SK-N-SH (cell line): ENCODE measurements at regions not wholly inside any gene's neighbourhood (a gene's known extent, or its start where the extent isn't known, plus 50 kb on each side); places are given as distances from the start of the nearest gene placed in this dataset.

Source experiments
- CTCF ChIA-PET: fragments of 300-600, 350-600 bp; formaldehyde crosslinking; extraction: SDS; loops from one replicate; lab custom pipeline; 2021; lab: Yijun Ruan, JAX
- POLR2A ChIA-PET: fragments of 350-600 bp; sonication (Branson Sonifier 250); formaldehyde crosslinking; extraction: SDS; loops from one replicate; lab custom pipeline; 2020; ENCODE audit warnings: antibody characterized with exemption, inconsistent platforms; lab: Yijun Ruan, JAX
- DNase-seq: peaks from one replicate; pipeline ENCODE4 v3.0.0; 2012
- H2AFZ ChIP-seq: fragments of 200-600 bp; sonication (generic); 2 replicates; pipeline ENCODE4 v1.8.1; 2016; ENCODE audit warnings: antibody characterized with exemption, mild to moderate bottlenecking, low read depth
- H3F3A ChIP-seq: fragments of 200-600 bp; sonication (generic); replicated peaks from 2 replicates; pipeline ENCODE3; 2016; ENCODE audit warnings: antibody characterized with exemption, mild to moderate bottlenecking; ENCODE audit not compliant: insufficient read depth
- H3K27ac ChIP-seq, 2 experiments: fragments of 200-500 bp in 1 of 2; fragments of 200-600 bp in 1 of 2; sonication (Bioruptor generic) in 1 of 2; sonication (generic), shearing (Covaris generic) in 1 of 2; 2 replicates each; pipeline versions ENCODE4 v1.5.1 to v1.6.1; 2014 to 2016; ENCODE audit warnings: low read depth in 2 of 2, inconsistent platforms in 1 of 2, low read length in 1 of 2, mild to moderate bottlenecking in 1 of 2, mixed read lengths in 1 of 2
- H3K27me3 ChIP-seq: fragments of 200-600 bp; sonication (generic), shearing (Covaris generic); 2 replicates; pipeline ENCODE4 v1.6.1; 2016; ENCODE audit warnings: mixed run types; ENCODE audit not compliant: insufficient read depth
- H3K36me3 ChIP-seq, 2 experiments: fragments of 200-500 bp in 1 of 2; fragments of 200-600 bp in 1 of 2; sonication (Bioruptor generic) in 1 of 2; sonication (generic) in 1 of 2; replicated peaks in 1 of 2; 2 replicates each; pipeline versions ENCODE3 to v1.5.1; 2014 to 2016; ENCODE audit warnings: low read length in 1 of 2, mild to moderate bottlenecking in 1 of 2; ENCODE audit not compliant: insufficient read depth in 2 of 2, control insufficient read depth in 1 of 2
- H3K4me1 ChIP-seq, 2 experiments: fragments of 200-500 bp in 1 of 2; fragments of 200-600 bp in 1 of 2; sonication (Bioruptor generic) in 1 of 2; sonication (generic), shearing (Covaris generic) in 1 of 2; 2 replicates each; pipeline versions ENCODE4 v1.5.1 to v1.6.1; 2014 to 2016; ENCODE audit warnings: low read depth in 1 of 2, low read length in 1 of 2, mixed run types in 1 of 2; ENCODE audit not compliant: insufficient read depth in 2 of 2, control insufficient read depth in 1 of 2
- H3K4me2 ChIP-seq: fragments of 200-600 bp; sonication (generic), shearing (Covaris generic); 2 replicates; pipeline ENCODE4 v1.6.1; 2017; ENCODE audit warnings: mixed run types
- H3K4me3 ChIP-seq, 2 experiments: fragments of 200-500 bp in 1 of 2; fragments of 200-600 bp in 1 of 2; sonication (Bioruptor generic) in 1 of 2; sonication (generic), shearing (Covaris generic) in 1 of 2; 2 replicates each; pipeline versions ENCODE4 v1.5.1 to v1.8.1; 2014 to 2016; ENCODE audit warnings: low read depth in 2 of 2, inconsistent platforms in 1 of 2, low read length in 1 of 2, mild to moderate bottlenecking in 1 of 2, mixed read lengths in 1 of 2, moderate library complexity in 1 of 2
- H3K79me2 ChIP-seq: fragments of 200-600 bp; sonication (generic); 2 replicates; pipeline ENCODE4 v1.8.1; 2017; ENCODE audit warnings: mild to moderate bottlenecking; ENCODE audit not compliant: insufficient read depth
- H3K9ac ChIP-seq: fragments of 200-600 bp; sonication (generic); 2 replicates; pipeline ENCODE4 v1.6.1; 2017; ENCODE audit warnings: mixed run types
- H3K9me2 ChIP-seq: fragments of 200-600 bp; sonication (generic); 2 replicates; pipeline ENCODE4 v1.6.1; 2017; ENCODE audit warnings: mixed run types
- H3K9me3 ChIP-seq: fragments of 200-600 bp; sonication (generic); 2 replicates; pipeline ENCODE4 v1.6.1; 2017; ENCODE audit warnings: mixed run types, mild to moderate bottlenecking, moderate library complexity
- H4K20me1 ChIP-seq: fragments of 200-600 bp; sonication (generic); 2 replicates; pipeline ENCODE4 v1.6.1; 2017; ENCODE audit warnings: mild to moderate bottlenecking, mixed run types; ENCODE audit not compliant: insufficient read depth
- ELF1 ChIP-seq: IDR thresholded peaks from 2 replicates; pipeline ENCODE4 v1.4.0; 2012
- EZH2phosphoT487 ChIP-seq: fragments of 200-600 bp; sonication (generic); IDR thresholded peaks from 2 replicates; pipeline ENCODE4 v1.6.1; 2017; ENCODE audit warnings: low read depth, mixed run types, mild to moderate bottlenecking, antibody characterized with exemption, moderate library complexity, borderline replicate concordance
- FOSL2 ChIP-seq: IDR thresholded peaks from 2 replicates; pipeline ENCODE4 v1.4.0; 2012; ENCODE audit warnings: low read depth, mild to moderate bottlenecking, moderate library complexity, borderline replicate concordance
- FOXJ3 ChIP-seq: sonication (generic); formaldehyde crosslinking; IDR thresholded peaks from 2 replicates; pipeline ENCODE4 v1.5.1; 2020; ENCODE audit warnings: mild to moderate bottlenecking, missing genetic modification reagents
- MEF2A ChIP-seq: IDR thresholded peaks from 2 replicates; pipeline ENCODE4 v1.4.0; 2012; ENCODE audit warnings: low read depth, borderline replicate concordance
- POLR2AphosphoS5 ChIP-seq: IDR thresholded peaks from 2 replicates; pipeline ENCODE4 v1.6.1; 2012; ENCODE audit warnings: low read depth, low read length
- RFX5 ChIP-seq: IDR thresholded peaks from 2 replicates; pipeline ENCODE4 v1.6.1; 2012; ENCODE audit warnings: mild to moderate bottlenecking, improper control_type of control experiment, low read length
- RXRA ChIP-seq: IDR thresholded peaks from 2 replicates; pipeline ENCODE4 v1.4.0; 2012; ENCODE audit warnings: low read depth, mild to moderate bottlenecking, borderline replicate concordance
- TAF1 ChIP-seq: IDR thresholded peaks from 2 replicates; pipeline ENCODE4 v1.6.1; 2012; ENCODE audit warnings: low read depth, mild to moderate bottlenecking, low read length, moderate library complexity, borderline replicate concordance
- YY1 ChIP-seq: IDR thresholded peaks from 2 replicates; pipeline ENCODE4 v1.4.0; 2012; ENCODE audit warnings: low read depth, mild to moderate bottlenecking
- WGBS: methylation state at CpG from one replicate; pipeline ENCODE4 v1.1.6; 2017; ENCODE audit warnings: low lambda C conversion rate; 5-methylcytosine and 5-hydroxymethylcytosine counted together
- TF ChIP-seq, protein P1 (sequence below): IDR thresholded peaks from 2 replicates; pipeline ENCODE4 v1.4.0; 2012; ENCODE audit warnings: low read depth, borderline replicate concordance
- TF ChIP-seq, protein P2 (sequence below): fragments of 150-350 bp; IDR thresholded peaks from 2 replicates; pipeline ENCODE4 v1.6.1; 2017; ENCODE audit warnings: antibody characterized with exemption, low read length, low read depth, borderline replicate concordance
- TF ChIP-seq, protein P3 (sequence below): IDR thresholded peaks from 2 replicates; pipeline ENCODE4; 2012
- TF ChIP-seq, protein P4 (sequence below): IDR thresholded peaks from 2 replicates; pipeline ENCODE4 v1.6.1; 2012; ENCODE audit warnings: mild to moderate bottlenecking, low read depth, low read length, moderate library complexity

DNA sequence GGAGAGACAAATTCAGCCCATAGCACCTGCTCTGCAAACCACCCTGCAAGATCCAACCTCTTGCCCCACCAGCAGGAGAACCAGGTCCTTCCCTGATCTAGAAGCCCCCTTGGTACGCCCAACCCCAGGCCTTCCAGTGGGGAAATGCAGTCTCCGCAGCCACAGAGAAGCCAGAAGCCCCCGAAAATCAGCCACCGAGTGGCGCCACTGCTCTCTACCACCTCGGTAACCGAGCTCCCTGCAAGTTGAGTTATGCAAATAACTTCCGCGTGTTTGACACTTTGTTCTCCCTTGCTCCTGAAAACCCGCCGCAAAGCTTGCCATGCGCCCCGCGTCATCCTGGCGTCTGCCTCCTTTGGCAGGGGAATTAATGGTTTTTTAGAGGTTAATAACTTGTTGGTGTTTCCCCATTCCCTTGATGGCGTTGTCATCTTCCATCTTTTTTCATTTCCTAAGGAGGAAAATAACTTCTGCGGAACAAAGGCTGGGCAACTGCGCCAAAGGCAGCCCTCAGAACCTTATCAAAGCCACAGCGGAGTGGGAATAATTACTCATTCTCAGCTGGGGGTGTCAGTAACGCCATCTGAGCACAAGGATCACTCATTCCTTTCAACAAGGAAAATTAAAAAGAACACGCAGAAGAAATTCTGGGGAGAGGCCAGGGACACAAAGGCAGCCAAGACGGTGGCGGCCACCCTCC, 60.4 kb downstream of the FZD10 start:
- DNase-seq: no peak
- Histone ChIP-seq H3K27me3 (no peaks in the 10 kb centered on the region), H3K9me3 (no peaks in the 10 kb centered on the region), H3K9me2 (no peaks in the 10 kb centered on the region), H3K4me2 (no peak overlapping the region), H3K4me1 (no peaks in the 10 kb centered on the region; a peak in 1 of 4 replicates), H3K79me2 (no peaks in the 10 kb centered on the region), H3K4me3 (no peak overlapping the region), H3K36me3 (no peaks in the 10 kb centered on the region), H3K27ac (no peak overlapping the region), H2AFZ (no peak overlapping the region), H4K20me1 (no peaks in the 10 kb centered on the region), H3F3A (no peaks in the 10 kb centered on the region), H3K9ac (no peak overlapping the region)
- no peak for TF ChIP-seq TAF1
- TF ChIP-seq FOSL2: no peak
- no peak for TF ChIP-seq FOXJ3
- no peak for TF ChIP-seq RFX5
- TF ChIP-seq, protein P1, sequence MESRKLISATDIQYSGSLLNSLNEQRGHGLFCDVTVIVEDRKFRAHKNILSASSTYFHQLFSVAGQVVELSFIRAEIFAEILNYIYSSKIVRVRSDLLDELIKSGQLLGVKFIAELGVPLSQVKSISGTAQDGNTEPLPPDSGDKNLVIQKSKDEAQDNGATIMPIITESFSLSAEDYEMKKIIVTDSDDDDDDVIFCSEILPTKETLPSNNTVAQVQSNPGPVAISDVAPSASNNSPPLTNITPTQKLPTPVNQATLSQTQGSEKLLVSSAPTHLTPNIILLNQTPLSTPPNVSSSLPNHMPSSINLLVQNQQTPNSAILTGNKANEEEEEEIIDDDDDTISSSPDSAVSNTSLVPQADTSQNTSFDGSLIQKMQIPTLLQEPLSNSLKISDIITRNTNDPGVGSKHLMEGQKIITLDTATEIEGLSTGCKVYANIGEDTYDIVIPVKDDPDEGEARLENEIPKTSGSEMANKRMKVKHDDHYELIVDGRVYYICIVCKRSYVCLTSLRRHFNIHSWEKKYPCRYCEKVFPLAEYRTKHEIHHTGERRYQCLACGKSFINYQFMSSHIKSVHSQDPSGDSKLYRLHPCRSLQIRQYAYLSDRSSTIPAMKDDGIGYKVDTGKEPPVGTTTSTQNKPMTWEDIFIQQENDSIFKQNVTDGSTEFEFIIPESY: no peak
- TF ChIP-seq RXRA: no peak
- no peak for TF ChIP-seq YY1
- TF ChIP-seq, protein P2, sequence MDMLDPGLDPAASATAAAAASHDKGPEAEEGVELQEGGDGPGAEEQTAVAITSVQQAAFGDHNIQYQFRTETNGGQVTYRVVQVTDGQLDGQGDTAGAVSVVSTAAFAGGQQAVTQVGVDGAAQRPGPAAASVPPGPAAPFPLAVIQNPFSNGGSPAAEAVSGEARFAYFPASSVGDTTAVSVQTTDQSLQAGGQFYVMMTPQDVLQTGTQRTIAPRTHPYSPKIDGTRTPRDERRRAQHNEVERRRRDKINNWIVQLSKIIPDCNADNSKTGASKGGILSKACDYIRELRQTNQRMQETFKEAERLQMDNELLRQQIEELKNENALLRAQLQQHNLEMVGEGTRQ: no peak
- TF ChIP-seq, protein P3, sequence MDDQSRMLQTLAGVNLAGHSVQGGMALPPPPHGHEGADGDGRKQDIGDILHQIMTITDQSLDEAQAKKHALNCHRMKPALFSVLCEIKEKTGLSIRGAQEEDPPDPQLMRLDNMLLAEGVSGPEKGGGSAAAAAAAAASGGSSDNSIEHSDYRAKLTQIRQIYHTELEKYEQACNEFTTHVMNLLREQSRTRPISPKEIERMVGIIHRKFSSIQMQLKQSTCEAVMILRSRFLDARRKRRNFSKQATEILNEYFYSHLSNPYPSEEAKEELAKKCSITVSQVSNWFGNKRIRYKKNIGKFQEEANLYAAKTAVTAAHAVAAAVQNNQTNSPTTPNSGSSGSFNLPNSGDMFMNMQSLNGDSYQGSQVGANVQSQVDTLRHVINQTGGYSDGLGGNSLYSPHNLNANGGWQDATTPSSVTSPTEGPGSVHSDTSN: no peak
- TF ChIP-seq, protein P4, sequence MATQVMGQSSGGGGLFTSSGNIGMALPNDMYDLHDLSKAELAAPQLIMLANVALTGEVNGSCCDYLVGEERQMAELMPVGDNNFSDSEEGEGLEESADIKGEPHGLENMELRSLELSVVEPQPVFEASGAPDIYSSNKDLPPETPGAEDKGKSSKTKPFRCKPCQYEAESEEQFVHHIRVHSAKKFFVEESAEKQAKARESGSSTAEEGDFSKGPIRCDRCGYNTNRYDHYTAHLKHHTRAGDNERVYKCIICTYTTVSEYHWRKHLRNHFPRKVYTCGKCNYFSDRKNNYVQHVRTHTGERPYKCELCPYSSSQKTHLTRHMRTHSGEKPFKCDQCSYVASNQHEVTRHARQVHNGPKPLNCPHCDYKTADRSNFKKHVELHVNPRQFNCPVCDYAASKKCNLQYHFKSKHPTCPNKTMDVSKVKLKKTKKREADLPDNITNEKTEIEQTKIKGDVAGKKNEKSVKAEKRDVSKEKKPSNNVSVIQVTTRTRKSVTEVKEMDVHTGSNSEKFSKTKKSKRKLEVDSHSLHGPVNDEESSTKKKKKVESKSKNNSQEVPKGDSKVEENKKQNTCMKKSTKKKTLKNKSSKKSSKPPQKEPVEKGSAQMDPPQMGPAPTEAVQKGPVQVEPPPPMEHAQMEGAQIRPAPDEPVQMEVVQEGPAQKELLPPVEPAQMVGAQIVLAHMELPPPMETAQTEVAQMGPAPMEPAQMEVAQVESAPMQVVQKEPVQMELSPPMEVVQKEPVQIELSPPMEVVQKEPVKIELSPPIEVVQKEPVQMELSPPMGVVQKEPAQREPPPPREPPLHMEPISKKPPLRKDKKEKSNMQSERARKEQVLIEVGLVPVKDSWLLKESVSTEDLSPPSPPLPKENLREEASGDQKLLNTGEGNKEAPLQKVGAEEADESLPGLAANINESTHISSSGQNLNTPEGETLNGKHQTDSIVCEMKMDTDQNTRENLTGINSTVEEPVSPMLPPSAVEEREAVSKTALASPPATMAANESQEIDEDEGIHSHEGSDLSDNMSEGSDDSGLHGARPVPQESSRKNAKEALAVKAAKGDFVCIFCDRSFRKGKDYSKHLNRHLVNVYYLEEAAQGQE: no peak
- TF ChIP-seq EZH2phosphoT487: no peak
- no peak for TF ChIP-seq MEF2A
- no peak for TF ChIP-seq POLR2AphosphoS5
- TF ChIP-seq ELF1: no peak
- ChIA-PET POLR2A (no interaction called here), CTCF (interaction anchor here (0.8 kb wide), 1 partner anchor 9 kb away, joined by 3 read pairs; no protein-coding TSS in a partner anchor)
- 67% methylated on average over 18 of the region's 23 CpGs for WGBS
